WI38 (cell line): ENCODE measurements at regions not wholly inside any gene's neighbourhood (a gene's known extent, or its start where the extent isn't known, plus 50 kb on each side); places are given as distances from the start of the nearest gene placed in this dataset.

ENCODE experiments used
- H3K4me3 ChIP-seq: 2 replicates; pipeline ENCODE4 v1.5.1; 2011; ENCODE audit warnings: low read depth, mild to moderate bottlenecking, control low read depth, low read length
- TF ChIP-seq, protein P1 (sequence below): IDR thresholded peaks from 2 replicates; pipeline ENCODE4 v1.5.1; 2012; ENCODE audit warnings: low read depth, mild to moderate bottlenecking, control low read depth, low read length

DNA sequence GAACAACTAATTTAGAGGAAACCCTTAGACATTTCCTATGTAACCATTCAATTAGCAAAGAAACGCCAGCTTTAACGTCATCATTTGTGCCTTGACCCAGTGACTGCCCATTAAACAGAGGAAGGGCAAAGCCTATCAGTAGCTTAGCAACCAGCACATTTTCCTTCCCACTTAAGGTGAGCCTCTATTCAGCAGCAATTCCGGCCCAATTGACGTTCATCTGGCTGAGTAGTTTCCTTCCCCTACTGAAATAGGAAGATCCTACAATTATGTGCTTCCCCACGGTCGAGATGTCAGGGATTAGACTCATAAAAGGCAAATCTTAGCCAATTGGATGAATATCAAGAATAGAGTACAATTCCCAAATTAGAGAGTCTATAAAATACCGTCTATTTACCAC, 482.1 kb upstream of the ADAMTS5 start:
- TF ChIP-seq, protein P1, sequence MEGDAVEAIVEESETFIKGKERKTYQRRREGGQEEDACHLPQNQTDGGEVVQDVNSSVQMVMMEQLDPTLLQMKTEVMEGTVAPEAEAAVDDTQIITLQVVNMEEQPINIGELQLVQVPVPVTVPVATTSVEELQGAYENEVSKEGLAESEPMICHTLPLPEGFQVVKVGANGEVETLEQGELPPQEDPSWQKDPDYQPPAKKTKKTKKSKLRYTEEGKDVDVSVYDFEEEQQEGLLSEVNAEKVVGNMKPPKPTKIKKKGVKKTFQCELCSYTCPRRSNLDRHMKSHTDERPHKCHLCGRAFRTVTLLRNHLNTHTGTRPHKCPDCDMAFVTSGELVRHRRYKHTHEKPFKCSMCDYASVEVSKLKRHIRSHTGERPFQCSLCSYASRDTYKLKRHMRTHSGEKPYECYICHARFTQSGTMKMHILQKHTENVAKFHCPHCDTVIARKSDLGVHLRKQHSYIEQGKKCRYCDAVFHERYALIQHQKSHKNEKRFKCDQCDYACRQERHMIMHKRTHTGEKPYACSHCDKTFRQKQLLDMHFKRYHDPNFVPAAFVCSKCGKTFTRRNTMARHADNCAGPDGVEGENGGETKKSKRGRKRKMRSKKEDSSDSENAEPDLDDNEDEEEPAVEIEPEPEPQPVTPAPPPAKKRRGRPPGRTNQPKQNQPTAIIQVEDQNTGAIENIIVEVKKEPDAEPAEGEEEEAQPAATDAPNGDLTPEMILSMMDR = no peak
- H3K4me3 ChIP-seq = no peak overlapping the region

DNA sequence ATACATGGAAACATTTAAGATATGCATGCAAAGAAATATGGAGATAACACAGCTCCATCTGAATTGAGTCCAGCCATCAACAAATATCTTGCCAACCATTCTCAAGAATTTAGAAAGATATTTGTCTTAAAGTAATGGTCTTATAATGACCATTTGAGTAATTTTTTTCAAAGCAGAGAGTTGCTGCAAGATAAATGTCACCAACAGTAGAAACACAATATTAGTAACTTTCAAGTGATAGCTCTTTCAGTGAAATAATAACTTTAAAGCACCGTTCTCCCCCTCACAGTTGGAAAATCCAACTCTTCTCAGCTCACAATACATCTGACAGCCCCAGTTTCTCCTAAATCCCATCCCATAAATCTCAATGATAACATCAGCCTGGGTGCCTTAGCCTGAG, 481.0 kb upstream of the ADAMTS5 start:
- no peak overlapping the region for H3K4me3 ChIP-seq
- TF ChIP-seq, protein P1 = no peak

DNA sequence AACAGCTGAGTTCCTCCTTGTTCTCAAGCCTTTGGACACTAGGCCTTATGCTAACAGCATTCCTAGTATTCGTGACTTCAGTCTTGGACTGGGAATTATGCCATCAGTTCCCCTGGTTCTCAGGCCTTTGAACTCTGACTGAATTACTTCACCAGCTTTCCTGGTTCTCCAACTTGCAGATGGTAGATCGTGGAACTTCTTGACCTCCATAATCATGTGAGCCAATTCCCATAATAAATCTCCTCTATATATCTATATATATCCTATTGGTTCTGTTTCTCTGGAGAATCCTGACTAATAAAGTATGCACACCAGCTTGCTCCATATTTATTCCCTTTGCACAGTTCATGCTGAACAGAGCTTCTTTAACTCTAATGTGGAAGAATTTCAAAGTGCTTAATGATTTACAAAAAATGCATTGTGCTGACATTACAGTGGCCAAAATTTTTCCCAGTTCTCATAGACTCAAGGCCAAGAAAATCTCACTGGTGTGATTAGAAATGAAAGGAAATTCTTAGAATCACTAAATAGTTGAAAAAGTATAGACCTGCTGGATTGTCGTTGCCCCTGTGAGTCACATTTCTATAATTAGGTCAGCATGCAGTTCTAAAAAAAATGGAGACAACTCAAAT, 462.9 kb upstream of the ADAMTS5 start:
- TF ChIP-seq, protein P1 = no peak
- H3K4me3 ChIP-seq = no peak overlapping the region

GRCh38 chr21:27426196-27426595, 459.3 kb upstream of the ADAMTS5 start:
- H3K4me3 ChIP-seq = no peak overlapping the region
- TF ChIP-seq, protein P1 = no peak

- TF ChIP-seq, protein P1 = no peak
- no peak overlapping the region for H3K4me3 ChIP-seq
These were observed 458.7 kb upstream of the ADAMTS5 start for GRCh38 chr21:27425574-27425973.

DNA sequence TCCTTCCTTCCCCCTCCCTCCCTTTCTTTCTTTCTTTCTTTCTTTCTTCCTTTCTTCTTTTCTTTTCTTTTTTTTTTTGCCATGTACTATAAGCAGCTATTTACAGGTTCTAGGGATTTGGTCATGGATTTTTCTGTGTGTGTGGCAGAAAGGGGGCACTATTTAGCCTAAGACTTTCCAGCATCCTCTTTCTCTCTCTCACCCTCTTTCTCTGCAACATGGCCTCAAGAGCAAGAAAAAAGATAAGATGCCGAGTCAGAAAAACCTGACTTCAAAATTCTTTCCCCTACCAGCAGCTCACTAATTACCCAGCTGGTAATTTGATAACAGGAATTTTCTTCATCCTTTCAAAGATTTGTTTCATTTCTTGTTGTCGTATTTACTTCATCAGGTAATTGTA, 458.3 kb upstream of the ADAMTS5 start:
- TF ChIP-seq, protein P1 = no peak
- no peak overlapping the region for H3K4me3 ChIP-seq

DNA sequence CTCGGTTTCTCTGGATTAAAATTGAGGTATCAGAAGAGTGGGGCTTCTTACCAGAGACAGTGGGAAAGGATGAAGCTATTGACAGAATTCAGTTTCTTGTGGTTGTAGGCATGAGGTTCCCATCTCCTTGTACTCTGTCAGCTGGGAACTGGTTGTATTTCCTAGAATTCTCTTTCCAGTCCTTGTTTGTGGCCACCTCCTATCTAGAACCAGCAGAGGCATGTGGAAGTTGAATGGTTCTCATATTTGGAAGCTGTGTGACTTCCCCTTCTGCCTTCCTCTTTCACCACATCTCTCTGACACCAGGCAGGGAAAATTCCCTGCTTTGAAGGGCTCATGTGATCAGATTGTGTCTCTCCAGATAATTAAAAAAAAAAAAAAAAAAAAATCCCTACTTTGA, 457.7 kb upstream of the ADAMTS5 start:
- TF ChIP-seq, protein P1 = no peak
- H3K4me3 ChIP-seq = no peak overlapping the region
